H1 (cell line): ENCODE measurements at regions not wholly inside any gene's neighbourhood (a gene's known extent, or its start where the extent isn't known, plus 50 kb on each side); places are given as distances from the start of the nearest gene placed in this dataset.
"Not testable (repeated sequence)": the region's sequence is repeated elsewhere in the genome, so short reads cannot be mapped to it uniquely, and the experiment has no call there.

Experiments
- CTCF ChIA-PET: fragments of 300-600 bp; sonication (Branson Sonifier 250); formaldehyde crosslinking; loops from one replicate; lab custom pipeline; 2021; ENCODE audit not compliant: partially characterized antibody; lab: Charles Lee
- POLR2A ChIA-PET: fragments of 300-600 bp; sonication (Branson Sonifier 250); formaldehyde crosslinking; loops from one replicate; lab custom pipeline; 2021; ENCODE audit warnings: inconsistent platforms; ENCODE audit not compliant: partially characterized antibody; lab: Charles Lee
- DNase-seq, 2 experiments: peaks; one replicate each; pipeline versions ENCODE4 v3.0.0 to v3.0.0-alpha.2; 2010 to 2022; ENCODE audit warnings: low spot score in 2 of 2, low read depth in 1 of 2, mixed read lengths in 1 of 2
- FAIRE-seq: peaks from 2 replicates; lab custom pipeline; 2011; peaks lifted over from hg19 to GRCh38; lab: Jason Lieb, UNC
- H2AFZ ChIP-seq: 2 replicates; pipeline ENCODE4 v1.8.1; 2012; ENCODE audit warnings: low read length, inconsistent platforms
- H2AK5ac ChIP-seq: 2 replicates; pipeline ENCODE4 v1.6.1; 2013; ENCODE audit warnings: low read depth, low read length
- H2BK120ac ChIP-seq: replicated peaks from 2 replicates; pipeline ENCODE3; 2013; ENCODE audit warnings: low read depth, low read length, inconsistent platforms
- H2BK12ac ChIP-seq: 2 replicates; pipeline ENCODE4 v1.6.1; 2013; ENCODE audit warnings: low read depth, low read length
- H2BK15ac ChIP-seq: 2 replicates; pipeline ENCODE4 v1.6.1; 2013; ENCODE audit warnings: low read length
- H2BK20ac ChIP-seq: 2 replicates; pipeline ENCODE4 v1.6.1; 2013; ENCODE audit warnings: low read length
- H2BK5ac ChIP-seq: 2 replicates; pipeline ENCODE4 v1.6.1; 2013; ENCODE audit warnings: low read depth, low read length
- H3K14ac ChIP-seq: 2 replicates; pipeline ENCODE4 v1.6.1; 2013; ENCODE audit warnings: inconsistent platforms; ENCODE audit not compliant: insufficient read length
- H3K18ac ChIP-seq: 2 replicates; pipeline ENCODE4 v1.6.1; 2013; ENCODE audit warnings: low read length; ENCODE audit errors: extremely low read depth
- H3K23ac ChIP-seq: 2 replicates; pipeline ENCODE4 v1.6.1; 2013; ENCODE audit warnings: inconsistent platforms; ENCODE audit not compliant: insufficient read length
- H3K23me2 ChIP-seq: 2 replicates; pipeline ENCODE4 v1.6.1; 2013; ENCODE audit warnings: low read depth, low read length
- H3K27ac ChIP-seq: 2 replicates; pipeline ENCODE4 v1.6.1; 2011; ENCODE audit warnings: low read depth, low read length, inconsistent platforms
- H3K27me3 ChIP-seq, 4 experiments: replicated peaks in 1 of 4; 1 replicate in 1 of 4; 2 replicates in 3 of 4; pipeline versions ENCODE4 v1.6.1 to v1.8.1; 2011 to 2013; ENCODE audit warnings: low read length in 3 of 4, mild to moderate bottlenecking in 3 of 4, inconsistent platforms in 2 of 4, mixed read lengths in 2 of 4, moderate library complexity in 1 of 4; ENCODE audit not compliant: control insufficient read depth in 3 of 4, insufficient read depth in 3 of 4; ENCODE audit errors: extremely low read depth in 1 of 4
- H3K36me3 ChIP-seq, 4 experiments: 2 replicates each; pipeline versions ENCODE4 v1.6.1 to v1.8.1; 2011 to 2013; ENCODE audit warnings: mild to moderate bottlenecking in 4 of 4, low read length in 3 of 4, moderate library complexity in 2 of 4, control low read depth in 1 of 4, inconsistent platforms in 1 of 4; ENCODE audit not compliant: insufficient read depth in 4 of 4, control insufficient read depth in 2 of 4
- H3K4ac ChIP-seq: replicated peaks from 2 replicates; pipeline ENCODE3; 2013; ENCODE audit warnings: low read length, low read depth, mixed read lengths, inconsistent platforms; ENCODE audit not compliant: insufficient read length
- H3K4me1 ChIP-seq, 4 experiments: replicated peaks in 1 of 4; 1 replicate in 1 of 4; 2 replicates in 3 of 4; pipeline versions ENCODE4 v1.6.1 to v1.8.1; 2011 to 2013; ENCODE audit warnings: low read length in 3 of 4, inconsistent platforms in 2 of 4, mixed read lengths in 1 of 4; ENCODE audit not compliant: insufficient read depth in 4 of 4, control insufficient read depth in 3 of 4
- H3K4me2 ChIP-seq, 2 experiments: 2 replicates each; pipeline versions ENCODE4 v1.6.1 to v1.8.1; 2011 to 2013; ENCODE audit warnings: low read depth in 2 of 2, low read length in 2 of 2, control low read depth in 1 of 2, inconsistent platforms in 1 of 2, mild to moderate bottlenecking in 1 of 2; ENCODE audit not compliant: insufficient read depth in 1 of 2
- H3K4me3 ChIP-seq, 4 experiments: fragments of 200-600, 300-600 bp in 1 of 4; sonication (generic), shearing (Covaris generic), sonication (Bioruptor Twin) in 1 of 4; 2 replicates each; pipeline versions ENCODE4 v1.5.1 to v1.8.1; 2011 to 2016; ENCODE audit warnings: low read length in 4 of 4, low read depth in 3 of 4, control low read depth in 2 of 4, inconsistent platforms in 2 of 4, mild to moderate bottlenecking in 2 of 4, mixed read lengths in 1 of 4, moderate library complexity in 1 of 4; ENCODE audit not compliant: insufficient read depth in 2 of 4; ENCODE audit errors: extremely low read depth in 1 of 4
- H3K56ac ChIP-seq: replicated peaks from 2 replicates; pipeline ENCODE3; 2013; ENCODE audit warnings: low read depth, mild to moderate bottlenecking, mixed read lengths, low read length, inconsistent platforms; ENCODE audit not compliant: insufficient read length
- H3K79me1 ChIP-seq: 2 replicates; pipeline ENCODE4 v1.6.1; 2013; ENCODE audit warnings: low read depth, low read length, control low read depth
- H3K79me2 ChIP-seq, 2 experiments: 2 replicates each; pipeline versions ENCODE4 v1.6.1 to v1.8.1; 2012 to 2013; ENCODE audit warnings: low read length in 2 of 2, mild to moderate bottlenecking in 2 of 2, inconsistent platforms in 1 of 2; ENCODE audit not compliant: insufficient read depth in 2 of 2, control insufficient read depth in 1 of 2
- H3K9ac ChIP-seq, 4 experiments: replicated peaks in 1 of 4; 1 replicate in 1 of 4; 2 replicates in 3 of 4; pipeline versions ENCODE4 v1.6.1 to v1.8.1; 2011 to 2013; ENCODE audit warnings: low read depth in 3 of 4, low read length in 3 of 4, control low read depth in 2 of 4, mild to moderate bottlenecking in 2 of 4, moderate library complexity in 2 of 4, inconsistent platforms in 1 of 4; ENCODE audit errors: extremely low read depth in 1 of 4
- H3K9me3 ChIP-seq, 2 experiments: 2 replicates each; pipeline versions ENCODE4 v1.6.1 to v1.8.1; 2012 to 2013; ENCODE audit warnings: mild to moderate bottlenecking in 2 of 2, moderate library complexity in 2 of 2, control low read depth in 1 of 2, inconsistent platforms in 1 of 2, low read depth in 1 of 2, low read length in 1 of 2, mixed read lengths in 1 of 2; ENCODE audit not compliant: insufficient read depth in 2 of 2
- H4K20me1 ChIP-seq, 2 experiments: replicated peaks in 1 of 2; 2 replicates each; pipeline versions ENCODE3 to v1.8.1; 2011 to 2013; ENCODE audit warnings: inconsistent platforms in 2 of 2, low read length in 2 of 2, mild to moderate bottlenecking in 1 of 2; ENCODE audit not compliant: insufficient read depth in 2 of 2, control insufficient read depth in 1 of 2
- H4K5ac ChIP-seq: 2 replicates; pipeline ENCODE4 v1.6.1; 2013; ENCODE audit warnings: low read length, low read depth, mixed read lengths, inconsistent platforms; ENCODE audit not compliant: insufficient read length
- H4K8ac ChIP-seq: 2 replicates; pipeline ENCODE4 v1.8.0; 2013; ENCODE audit warnings: mild to moderate bottlenecking, moderate library complexity, low read length, inconsistent platforms; ENCODE audit not compliant: insufficient read depth; ENCODE audit errors: extremely low read depth
- H4K91ac ChIP-seq: replicated peaks from 2 replicates; pipeline ENCODE3; 2013; ENCODE audit warnings: low read length, mixed read lengths, inconsistent platforms; ENCODE audit not compliant: insufficient read length
- WGBS, 2 experiments: shearing (Covaris generic) in 1 of 2; methylation state at CpG; one replicate each; pipeline versions ENCODE4 v1.1.6 to v1.1.7; 2013 to 2015; ENCODE audit warnings: low lambda C conversion rate in 2 of 2, mixed read lengths in 2 of 2, inconsistent platforms in 1 of 2, low coverage in 1 of 2, missing lambda C conversion rate in 1 of 2; ENCODE audit not compliant: insufficient replicate concordance in 2 of 2, insufficient coverage in 1 of 2, insufficient read length in 1 of 2; ENCODE audit errors: extremely low coverage in 1 of 2, missing lambda C conversion rate in 1 of 2; 5-methylcytosine and 5-hydroxymethylcytosine counted together

- H2BK15ac ChIP-seq, H3K4me3 ChIP-seq, H3K14ac ChIP-seq, H2BK120ac ChIP-seq, H4K8ac ChIP-seq, H3K79me1 ChIP-seq, H3K27ac ChIP-seq, H3K56ac ChIP-seq, CTCF ChIA-PET, H3K4me1 ChIP-seq, H2AK5ac ChIP-seq, H3K27me3 ChIP-seq, H4K20me1 ChIP-seq, H2AFZ ChIP-seq, H2BK5ac ChIP-seq, H3K23me2 ChIP-seq, DNase-seq, POLR2A ChIA-PET, H3K23ac ChIP-seq, H3K4ac ChIP-seq, FAIRE-seq, H4K91ac ChIP-seq, H3K18ac ChIP-seq, H3K9ac ChIP-seq, H3K36me3 ChIP-seq, H2BK12ac ChIP-seq, H4K5ac ChIP-seq, H2BK20ac ChIP-seq, H3K79me2 ChIP-seq, H3K4me2 ChIP-seq: not testable (repeated sequence)
- 50% methylated on average over 6 of the region's 6 CpGs; no CpG with 5 or more reads in 1 of the 2 experiments for WGBS, 2 experiments
- peaks cover 21 to 85% of the 10 kb centered on the region in 2 experiments for H3K9me3 ChIP-seq
Measured at GRCh38 chr17:21768244-21768643, 75.9 kb downstream of the KCNJ18 start.

DNA sequence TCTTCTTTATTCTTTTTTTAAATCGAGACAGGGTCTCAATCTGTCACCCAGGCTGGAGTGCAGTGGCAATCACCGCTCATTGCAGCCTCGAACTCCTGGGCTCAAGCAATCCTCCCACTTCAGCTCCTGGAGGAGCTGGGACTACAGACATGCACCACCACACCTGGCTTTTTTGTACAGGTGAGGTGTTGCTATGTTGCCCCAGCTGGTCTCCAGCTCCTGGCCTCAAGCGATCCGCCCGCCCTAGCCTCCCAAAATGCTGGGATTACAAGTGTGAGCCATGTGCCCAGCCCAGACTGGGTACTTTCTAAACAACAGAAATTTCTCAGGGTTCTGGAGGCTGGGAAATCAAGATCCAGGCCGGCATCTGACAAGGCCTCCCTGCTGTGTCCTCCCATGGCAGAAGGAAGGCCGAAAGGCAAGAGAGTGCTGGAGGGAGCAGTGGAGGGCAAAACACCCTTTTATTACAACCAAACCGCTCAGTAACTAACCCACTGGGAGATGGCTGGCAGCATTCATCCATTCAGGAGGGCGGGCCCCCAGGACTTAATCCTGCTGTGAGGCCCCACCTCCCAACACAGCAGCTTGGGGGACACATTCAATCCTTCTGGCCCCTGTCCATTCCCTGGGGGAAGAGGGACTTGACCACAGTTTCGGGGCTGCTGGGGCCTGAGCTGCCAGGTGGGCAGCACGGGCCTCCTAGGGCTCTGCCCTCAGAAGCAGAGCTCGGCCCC, 76.6 kb downstream of the KCNJ18 start:
- H3K36me3 ChIP-seq, H3K23me2 ChIP-seq, H3K56ac ChIP-seq, H4K5ac ChIP-seq, H3K79me1 ChIP-seq, H3K27ac ChIP-seq, DNase-seq, H3K23ac ChIP-seq, POLR2A ChIA-PET, H4K91ac ChIP-seq, CTCF ChIA-PET, H3K4me3 ChIP-seq, H2BK20ac ChIP-seq, H3K4me1 ChIP-seq, FAIRE-seq, H2BK12ac ChIP-seq, H3K9ac ChIP-seq, H4K20me1 ChIP-seq, H2BK120ac ChIP-seq, H4K8ac ChIP-seq, H2AFZ ChIP-seq, H2AK5ac ChIP-seq, H3K27me3 ChIP-seq, H3K14ac ChIP-seq, H2BK5ac ChIP-seq, H2BK15ac ChIP-seq, H3K4me2 ChIP-seq, H3K18ac ChIP-seq, H3K4ac ChIP-seq, H3K79me2 ChIP-seq: not testable (repeated sequence)
- 83% methylated on average over 13 of the region's 13 CpGs; no CpG with 5 or more reads in 1 of the 2 experiments for WGBS, 2 experiments
- peaks cover 21 to 86% of the 10 kb centered on the region in 2 experiments for H3K9me3 ChIP-seq
